ENCODE measurements at regions not wholly inside any gene's neighbourhood (a gene's known extent, or its start where the extent isn't known, plus 50 kb on each side); places are given as distances from the start of the nearest gene placed in this dataset.
A peak's percentile ranks its signal among the peaks of the same experiment; 100 is the strongest.
"Not testable (repeated sequence)": the region's sequence is repeated elsewhere in the genome, so short reads cannot be mapped to it uniquely, and the experiment has no call there.

GRCh38 chr16:22722551-22723541, 91.1 kb upstream of the HS3ST2 start:
- DNase-seq: not testable (repeated sequence)

- DNase-seq: no peak
These were observed 87.1 kb upstream of the HS3ST2 start for GRCh38 chr16:22726868-22727267.

DNA sequence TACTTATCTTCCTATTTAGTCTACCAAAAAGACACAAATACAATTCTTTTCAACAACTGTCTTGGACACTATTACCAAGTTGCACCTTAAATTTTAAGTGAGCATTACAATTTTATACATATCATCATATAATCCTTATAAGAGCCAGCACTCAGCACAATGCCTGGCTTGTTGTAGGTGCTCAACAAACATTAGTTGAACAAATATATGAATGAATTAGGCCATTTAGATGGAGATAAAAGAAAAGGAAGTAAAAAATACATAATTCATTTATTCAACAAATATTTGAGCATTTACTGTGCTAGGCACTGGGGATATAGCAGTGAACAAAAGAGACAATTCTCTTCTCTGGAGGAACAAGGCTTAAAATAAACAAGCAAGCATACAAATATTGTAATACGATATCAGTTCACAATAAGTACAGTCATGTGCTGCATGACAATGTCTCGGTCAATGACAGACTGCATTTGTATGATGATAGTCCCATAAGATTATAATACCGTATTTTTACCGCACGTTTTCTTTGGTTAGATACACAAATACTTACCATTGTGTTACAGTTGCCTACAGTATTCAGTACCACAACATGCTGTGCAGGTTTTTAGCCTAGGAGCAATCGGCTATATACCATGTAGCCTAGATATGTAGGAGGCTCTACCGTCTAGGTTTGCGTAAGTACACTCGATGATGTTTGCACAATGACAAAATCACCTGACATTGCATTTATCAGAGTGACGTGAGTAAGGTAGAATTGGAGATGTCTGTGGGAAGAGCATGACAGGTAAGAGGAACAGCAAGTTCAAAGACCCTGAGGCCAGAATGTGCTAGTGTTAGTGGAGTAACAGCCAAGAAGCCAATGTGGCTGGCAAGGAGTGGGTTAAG, 86.4 kb upstream of the HS3ST2 start:
- no peak for DNase-seq

DNA sequence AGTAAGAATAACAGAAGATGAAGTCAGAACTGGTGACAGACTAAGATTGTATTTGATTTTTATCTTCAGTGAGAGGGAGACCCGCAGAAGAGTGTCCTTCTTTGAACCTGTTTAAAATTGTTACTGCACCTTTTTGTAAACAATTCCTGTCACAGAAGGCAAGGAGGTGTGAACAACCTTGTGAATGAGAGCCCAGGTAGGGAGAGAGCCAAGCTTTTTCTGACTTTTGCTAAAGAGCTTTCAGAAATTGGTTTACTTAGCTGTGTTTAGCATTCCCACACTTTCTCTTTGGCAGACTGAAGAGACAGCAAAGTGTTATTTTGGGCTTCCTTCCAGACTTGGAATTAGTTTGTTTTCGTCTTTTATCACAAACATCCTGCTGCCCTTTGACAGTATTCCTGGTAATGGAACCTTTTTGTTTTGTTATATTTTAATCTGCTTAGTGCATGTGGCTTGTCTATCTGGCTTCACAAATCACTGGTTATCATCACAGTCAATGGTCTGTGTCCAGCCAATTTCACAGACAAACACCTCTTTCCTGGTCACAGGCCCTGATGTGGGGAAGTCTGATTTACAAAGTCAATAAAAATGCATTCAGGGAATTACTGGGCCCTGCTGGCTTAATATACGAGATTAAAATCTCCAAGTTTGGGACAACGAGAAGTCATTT, 85.7 kb upstream of the HS3ST2 start:
- no peak for DNase-seq

GRCh38 chr16:22732400-22732799, 81.6 kb upstream of the HS3ST2 start:
- peak; percentile 3 for DNase-seq

DNA sequence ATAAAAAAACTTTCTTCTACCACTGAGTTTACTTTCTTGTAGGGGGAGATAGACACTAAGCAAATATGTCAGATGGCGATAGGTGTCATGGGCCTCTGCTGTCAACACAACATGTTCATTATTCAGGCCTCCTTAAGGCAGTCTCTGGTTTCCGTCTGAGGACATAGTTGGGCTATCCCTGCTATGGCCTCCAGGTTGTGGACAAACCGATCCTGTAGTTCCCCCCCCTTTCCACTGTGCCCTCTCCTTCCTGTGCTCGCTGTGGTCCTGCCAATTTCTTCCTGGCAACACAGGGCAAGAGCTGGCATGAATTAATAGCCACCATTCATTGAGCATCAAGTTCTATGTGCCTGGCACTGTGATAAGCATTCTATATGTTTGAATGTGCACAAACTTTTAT, 81.0 kb upstream of the HS3ST2 start:
- DNase-seq: no peak

DNA sequence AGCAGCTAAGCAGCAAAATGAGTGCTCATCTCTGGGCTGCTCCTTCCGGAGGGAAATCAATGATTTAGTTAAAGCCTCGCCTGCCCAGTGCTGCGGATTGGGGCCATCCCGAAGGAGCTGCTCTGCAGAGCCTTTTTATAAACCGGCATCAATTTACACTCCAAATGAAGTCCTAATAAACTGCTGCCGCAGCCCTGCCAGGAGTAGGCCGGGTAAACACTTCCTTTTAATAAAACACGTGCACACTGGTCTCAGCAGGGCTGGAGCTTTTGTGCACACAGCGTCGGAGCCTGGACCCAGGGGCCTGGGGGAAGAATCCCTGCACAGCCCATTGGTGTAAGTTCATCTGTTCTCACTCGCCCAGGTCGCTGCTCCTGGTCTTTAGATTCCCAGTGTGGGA, 79.6 kb upstream of the HS3ST2 start:
- no peak for DNase-seq

DNA sequence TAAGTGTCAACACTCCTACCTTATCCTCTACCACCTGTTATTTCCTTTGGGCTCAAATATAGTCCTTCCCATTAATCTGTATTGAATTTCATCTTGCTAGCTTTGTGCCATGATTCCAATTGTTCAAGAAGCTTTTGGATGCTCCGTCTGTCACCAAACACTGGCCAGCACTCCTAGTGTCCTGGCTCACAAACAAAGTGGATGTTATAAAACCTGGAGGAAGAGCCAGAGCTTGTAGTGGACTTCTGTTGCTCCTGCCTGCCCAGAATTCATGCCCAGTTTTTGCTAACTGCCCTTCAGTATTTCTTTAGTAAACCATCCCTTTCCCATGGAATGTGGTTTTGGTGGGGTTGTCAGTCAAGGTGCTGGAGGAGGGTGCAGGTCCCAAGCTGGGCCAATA, 77.2 kb upstream of the HS3ST2 start:
- DNase-seq: no peak

DNA sequence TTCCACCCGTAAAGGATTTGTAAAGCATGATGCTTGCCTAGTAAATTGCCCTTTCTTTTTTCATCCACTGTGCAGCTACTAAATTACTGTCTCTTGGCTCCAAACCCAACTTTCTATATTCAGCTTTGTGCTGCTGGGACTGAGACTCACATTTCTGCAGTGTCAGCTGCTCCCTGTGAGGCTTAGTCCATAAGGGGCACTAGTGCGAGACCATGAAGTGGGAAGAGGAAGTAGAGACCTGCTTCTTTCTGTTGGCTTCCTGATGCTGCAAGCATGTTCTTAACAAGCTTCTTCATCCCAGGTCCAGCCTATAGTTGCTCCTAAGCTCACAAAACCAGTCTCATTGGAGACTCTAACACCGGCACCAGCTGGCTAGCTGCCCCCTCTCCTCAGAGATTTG, 74.9 kb upstream of the HS3ST2 start:
- DNase-seq: peak; percentile 6

GRCh38 chr16:22743401-22743800, 70.6 kb upstream of the HS3ST2 start:
- no peak for DNase-seq

DNA sequence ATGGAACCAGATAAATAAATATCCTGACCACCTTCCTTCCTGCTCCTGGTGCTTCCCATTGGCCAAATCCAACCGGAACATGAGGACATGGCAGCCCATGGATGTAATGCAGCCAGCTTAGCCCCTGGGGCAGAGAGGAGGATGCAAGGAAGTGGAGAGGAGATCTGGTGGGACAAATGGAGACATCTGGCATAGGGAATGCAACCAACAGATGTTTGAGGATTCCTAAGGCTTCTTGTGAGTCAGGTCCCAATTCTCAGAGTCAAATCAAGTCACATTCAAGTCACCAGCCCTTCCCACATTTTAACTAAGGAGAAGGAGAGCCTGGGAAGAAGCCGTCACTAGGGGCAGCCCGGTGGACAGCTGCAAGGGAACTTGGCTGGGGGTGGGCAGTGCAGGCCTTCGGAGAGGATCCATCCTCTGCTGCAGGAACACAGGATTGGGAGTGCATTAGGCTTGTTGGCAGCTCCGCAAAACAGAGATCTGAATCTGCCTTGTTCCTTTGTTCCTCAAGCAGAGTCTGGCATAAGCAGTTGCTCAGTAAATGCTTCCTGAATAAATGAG, 62.8 kb upstream of the HS3ST2 start:
- no peak for DNase-seq

- no peak for DNase-seq
These were observed 62.3 kb upstream of the HS3ST2 start for GRCh38 chr16:22751685-22752084.

DNA sequence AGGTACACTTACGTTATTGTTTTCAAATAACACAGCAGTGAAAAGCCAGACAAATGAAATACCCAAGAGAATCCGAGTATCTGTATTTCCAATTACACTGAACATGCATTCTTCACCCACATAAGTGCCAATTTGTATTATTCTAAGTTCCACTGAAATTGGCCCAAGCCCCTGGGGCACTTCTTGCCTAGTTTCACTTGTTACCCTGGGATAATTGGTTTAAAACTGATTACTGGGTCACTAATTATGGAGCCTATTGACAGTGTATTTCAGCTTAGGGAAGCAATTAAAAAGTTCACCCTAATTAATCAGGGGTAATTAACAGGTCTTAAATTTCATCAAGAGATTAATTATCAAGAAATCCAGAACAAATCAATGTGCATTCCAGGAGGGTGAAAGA, 60.5 kb upstream of the HS3ST2 start:
- DNase-seq: no peak

- no peak for DNase-seq
These were observed 59.4 kb upstream of the HS3ST2 start for GRCh38 chr16:22754577-22754976.

- DNase-seq: no peak
These were observed 56.8 kb upstream of the HS3ST2 start for GRCh38 chr16:22757202-22757601.

GRCh38 chr16:22762486-22762885, 51.5 kb upstream of the HS3ST2 start:
- no peak for DNase-seq

DNA sequence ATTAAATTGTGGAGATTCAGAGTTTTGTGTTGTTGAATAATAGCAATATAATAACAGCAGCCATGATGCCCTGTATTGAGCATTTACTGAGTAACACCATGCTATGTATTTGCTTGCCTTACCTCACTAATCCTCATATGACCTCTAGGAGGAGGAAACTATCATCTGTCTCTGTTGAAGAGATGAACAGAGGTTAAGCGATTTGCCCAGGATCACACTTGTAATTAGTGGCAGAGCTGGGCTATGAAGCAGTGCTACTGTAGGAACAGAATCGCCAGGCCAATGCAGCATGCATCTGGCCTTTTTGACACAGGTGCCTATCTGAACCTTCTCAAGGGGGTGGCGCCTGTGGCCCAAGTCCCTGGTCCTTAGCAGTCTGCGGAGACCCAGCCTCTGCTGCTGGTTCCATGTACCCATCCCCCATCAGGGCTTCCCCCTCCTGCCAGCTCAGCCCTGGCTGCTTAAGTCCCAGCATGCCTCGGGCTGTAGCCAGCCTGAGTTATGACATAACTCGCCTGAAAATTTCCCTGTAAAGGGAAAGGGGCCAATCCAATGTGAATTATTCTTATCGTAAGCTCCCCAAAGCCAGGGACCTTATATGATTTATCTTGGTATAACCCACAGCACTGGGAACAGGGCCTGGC, 50.4 kb upstream of the HS3ST2 start:
- peak; percentile 34 for DNase-seq
